ENCODE measurements at regions not wholly inside any gene's neighbourhood (a gene's known extent, or its start where the extent isn't known, plus 50 kb on each side); places are given as distances from the start of the nearest gene placed in this dataset.
"Not testable (repeated sequence)": the region's sequence is repeated elsewhere in the genome, so short reads cannot be mapped to it uniquely, and the experiment has no call there.

GRCh38 chr6:93183531-93183972 is 235.8 kb downstream of the EPHA7 start:
- no peaks in the 10 kb centered on the region for H3K9me3 Mint-ChIP-seq
- ChIA-PET CTCF (no interaction called here), POLR2A (no interaction called here)
- H3K4me3 Mint-ChIP-seq, result no peak overlapping the region
- H3K27me3 Mint-ChIP-seq, result no peaks in the 10 kb centered on the region
- H3K4me1 Mint-ChIP-seq, result no peaks in the 10 kb centered on the region
- no peak overlapping the region for H3K27ac Mint-ChIP-seq
- DNase-seq, result no peak
- H3K36me3 Mint-ChIP-seq (ENCODE audit: low read depth), result no peaks in the 10 kb centered on the region

- H3K9me3 Mint-ChIP-seq, result no peaks in the 10 kb centered on the region
- no peaks in the 10 kb centered on the region for H3K36me3 Mint-ChIP-seq (ENCODE audit: low read depth)
- H3K4me1 Mint-ChIP-seq, result no peaks in the 10 kb centered on the region
- POLR2A ChIA-PET, result no interaction called here
- H3K27ac Mint-ChIP-seq, result no peak overlapping the region
- DNase-seq, result no peak
- CTCF ChIA-PET, result no interaction called here
- H3K4me3 Mint-ChIP-seq, result no peak overlapping the region
- no peaks in the 10 kb centered on the region for H3K27me3 Mint-ChIP-seq
Measured at GRCh38 chr6:93182938-93183479, 236.3 kb downstream of the EPHA7 start.

GRCh38 chr6:93177918-93178317 is 241.4 kb downstream of the EPHA7 start:
- ChIA-PET CTCF (no interaction called here), POLR2A (no interaction called here)
- DNase-seq, result no peak
- Mint-ChIP-seq H3K27ac (no peak overlapping the region), H3K4me3 (no peak overlapping the region), H3K36me3 (ENCODE audit: low read depth) (no peaks in the 10 kb centered on the region), H3K4me1 (no peaks in the 10 kb centered on the region), H3K27me3 (no peaks in the 10 kb centered on the region), H3K9me3 (no peaks in the 10 kb centered on the region)

GRCh38 chr6:93177438-93177837 is 241.9 kb downstream of the EPHA7 start:
- Mint-ChIP-seq H3K36me3 (ENCODE audit: low read depth) (no peaks in the 10 kb centered on the region), H3K27ac (no peak overlapping the region), H3K4me1 (no peaks in the 10 kb centered on the region), H3K27me3 (no peaks in the 10 kb centered on the region), H3K4me3 (no peak overlapping the region), H3K9me3 (no peaks in the 10 kb centered on the region)
- DNase-seq, result no peak
- ChIA-PET CTCF (no interaction called here), POLR2A (no interaction called here)

- H3K4me1 Mint-ChIP-seq, result no peaks in the 10 kb centered on the region
- no peaks in the 10 kb centered on the region for H3K9me3 Mint-ChIP-seq
- no peak overlapping the region for H3K4me3 Mint-ChIP-seq
- CTCF ChIA-PET, result no interaction called here
- H3K27me3 Mint-ChIP-seq, result no peaks in the 10 kb centered on the region
- H3K27ac Mint-ChIP-seq, result no peak overlapping the region
- POLR2A ChIA-PET, result no interaction called here
- DNase-seq, result no peak
- no peaks in the 10 kb centered on the region for H3K36me3 Mint-ChIP-seq (ENCODE audit: low read depth)
Measured at GRCh38 chr6:93176070-93176469, 243.3 kb downstream of the EPHA7 start.

- CTCF ChIA-PET, POLR2A ChIA-PET: not testable (repeated sequence)
Measured at GRCh38 chr6:93173573-93173972, 245.8 kb downstream of the EPHA7 start.

GRCh38 chr6:93165850-93166430 is 253.4 kb downstream of the EPHA7 start:
- Mint-ChIP-seq H3K9me3 (no peaks in the 10 kb centered on the region), H3K36me3 (ENCODE audit: low read depth) (no peaks in the 10 kb centered on the region), H3K4me3 (no peak overlapping the region), H3K27me3 (no peaks in the 10 kb centered on the region), H3K27ac (no peak overlapping the region), H3K4me1 (no peaks in the 10 kb centered on the region)
- ChIA-PET CTCF (interaction anchor here (0.7 kb wide), 1 partner anchor 81 kb away, joined by 3 read pairs; no protein-coding TSS in a partner anchor), POLR2A (no interaction called here)
- DNase-seq, result no peak

More at GRCh38 chr6:93173573-93173972, 245.8 kb downstream of the EPHA7 start:
- DNase-seq; H3K36me3 Mint-ChIP-seq (ENCODE audit: low read depth); H3K9me3 Mint-ChIP-seq; H3K4me1 Mint-ChIP-seq; H3K27ac Mint-ChIP-seq; H3K27me3 Mint-ChIP-seq; H3K4me3 Mint-ChIP-seq: not testable (repeated sequence)

- H3K27me3 Mint-ChIP-seq, result no peaks in the 10 kb centered on the region
- ChIA-PET POLR2A (no interaction called here), CTCF (no interaction called here)
- DNase-seq, result no peak
- H3K9me3 Mint-ChIP-seq, result peaks cover 4% of the 10 kb centered on the region
- H3K4me1 Mint-ChIP-seq, result no peaks in the 10 kb centered on the region
- H3K36me3 Mint-ChIP-seq (ENCODE audit: low read depth), result no peaks in the 10 kb centered on the region
- no peak overlapping the region for H3K4me3 Mint-ChIP-seq
- no peak overlapping the region for H3K27ac Mint-ChIP-seq
Measured at GRCh38 chr6:93164781-93165180, 254.6 kb downstream of the EPHA7 start.

- Mint-ChIP-seq H3K27me3 (no peaks in the 10 kb centered on the region), H3K36me3 (ENCODE audit: low read depth) (no peaks in the 10 kb centered on the region), H3K4me1 (no peaks in the 10 kb centered on the region), H3K9me3 (peaks cover 7% of the 10 kb centered on the region), H3K27ac (no peak overlapping the region), H3K4me3 (no peak overlapping the region)
- ChIA-PET CTCF (no interaction called here), POLR2A (no interaction called here)
- DNase-seq, result no peak
Measured at GRCh38 chr6:93163146-93163545, 256.2 kb downstream of the EPHA7 start.

GRCh38 chr6:93139408-93140081 is 279.8 kb downstream of the EPHA7 start:
- H3K36me3 Mint-ChIP-seq (ENCODE audit: low read depth), result no peaks in the 10 kb centered on the region
- ChIA-PET POLR2A (no interaction called here), CTCF (no interaction called here)
- H3K9me3 Mint-ChIP-seq, result no peaks in the 10 kb centered on the region
- DNase-seq, result no peak
- H3K4me1 Mint-ChIP-seq, result no peaks in the 10 kb centered on the region
- no peak overlapping the region for H3K27ac Mint-ChIP-seq
- H3K27me3 Mint-ChIP-seq, result no peaks in the 10 kb centered on the region
- H3K4me3 Mint-ChIP-seq, result no peak overlapping the region

- Mint-ChIP-seq H3K9me3 (no peaks in the 10 kb centered on the region), H3K4me3 (no peak overlapping the region), H3K36me3 (ENCODE audit: low read depth) (no peaks in the 10 kb centered on the region), H3K4me1 (no peaks in the 10 kb centered on the region), H3K27ac (no peak overlapping the region), H3K27me3 (no peaks in the 10 kb centered on the region)
- DNase-seq, result no peak
- POLR2A ChIA-PET, result no interaction called here
- CTCF ChIA-PET, result no interaction called here
Measured at GRCh38 chr6:93136111-93136510, 283.2 kb downstream of the EPHA7 start.

GRCh38 chr6:93124006-93124632 is 295.2 kb downstream of the EPHA7 start:
- Mint-ChIP-seq H3K4me1 (no peaks in the 10 kb centered on the region), H3K9me3 (peaks cover 4% of the 10 kb centered on the region), H3K36me3 (ENCODE audit: low read depth) (no peaks in the 10 kb centered on the region), H3K27me3 (no peaks in the 10 kb centered on the region), H3K4me3 (no peak overlapping the region), H3K27ac (no peak overlapping the region)
- DNase-seq, result no peak
- ChIA-PET CTCF (no interaction called here), POLR2A (no interaction called here)

- CTCF ChIA-PET, result no interaction called here
- Mint-ChIP-seq H3K27ac (no peak overlapping the region), H3K27me3 (no peaks in the 10 kb centered on the region), H3K9me3 (peaks cover 4% of the 10 kb centered on the region), H3K36me3 (ENCODE audit: low read depth) (no peaks in the 10 kb centered on the region), H3K4me3 (no peak overlapping the region), H3K4me1 (no peaks in the 10 kb centered on the region)
- POLR2A ChIA-PET, result no interaction called here
- DNase-seq, result no peak
Measured at GRCh38 chr6:93123585-93123984, 295.8 kb downstream of the EPHA7 start.
